ENCODE measurements at regions not wholly inside any gene's neighbourhood (a gene's known extent, or its start where the extent isn't known, plus 50 kb on each side); places are given as distances from the start of the nearest gene placed in this dataset.
"Not testable (repeated sequence)": the region's sequence is repeated elsewhere in the genome, so short reads cannot be mapped to it uniquely, and the experiment has no call there.

GRCh38 chr17:34012709-34013375 lies 242.2 kb upstream of the CCL2 start:
- DNase-seq (ENCODE audit: low spot score): no peak

- DNase-seq (ENCODE audit: low spot score): no peak
These were observed 239.8 kb upstream of the CCL2 start for GRCh38 chr17:34015253-34015652.

GRCh38 chr17:34024386-34024785 lies 230.7 kb upstream of the CCL2 start:
- DNase-seq (ENCODE audit: low spot score): no peak

GRCh38 chr17:34024806-34025551 lies 230.1 kb upstream of the CCL2 start:
- DNase-seq (ENCODE audit: low spot score): no peak

- not testable (repeated sequence) for DNase-seq (ENCODE audit: low spot score)
These were observed 224.5 kb upstream of the CCL2 start for GRCh38 chr17:34030601-34031000.

GRCh38 chr17:34032305-34032704 lies 222.8 kb upstream of the CCL2 start:
- not testable (repeated sequence) for DNase-seq (ENCODE audit: low spot score)

- not testable (repeated sequence) for DNase-seq (ENCODE audit: low spot score)
These were observed 216.3 kb upstream of the CCL2 start for GRCh38 chr17:34038786-34039185.

GRCh38 chr17:34039213-34039612 lies 215.9 kb upstream of the CCL2 start:
- DNase-seq (ENCODE audit: low spot score): not testable (repeated sequence)

GRCh38 chr17:34039759-34040555 lies 215.1 kb upstream of the CCL2 start:
- DNase-seq (ENCODE audit: low spot score): not testable (repeated sequence)

GRCh38 chr17:34045990-34046389 lies 209.1 kb upstream of the CCL2 start:
- no peak for DNase-seq (ENCODE audit: low spot score)

- no peak for DNase-seq (ENCODE audit: low spot score)
These were observed 204.0 kb upstream of the CCL2 start for GRCh38 chr17:34051046-34051445.

- no peak for DNase-seq (ENCODE audit: low spot score)
These were observed 200.6 kb upstream of the CCL2 start for GRCh38 chr17:34054495-34054894.

- no peak for DNase-seq (ENCODE audit: low spot score)
These were observed 199.5 kb upstream of the CCL2 start for GRCh38 chr17:34055606-34056005.

GRCh38 chr17:34059423-34060220 lies 195.5 kb upstream of the CCL2 start:
- no peak for DNase-seq (ENCODE audit: low spot score)

GRCh38 chr17:34066528-34066927 lies 188.6 kb upstream of the CCL2 start:
- no peak for DNase-seq (ENCODE audit: low spot score)

- DNase-seq (ENCODE audit: low spot score): no peak
These were observed 188.1 kb upstream of the CCL2 start for GRCh38 chr17:34067011-34067410.

GRCh38 chr17:34068571-34068970 lies 186.5 kb upstream of the CCL2 start:
- peak; percentile 50 for DNase-seq (ENCODE audit: low spot score)

- no peak for DNase-seq (ENCODE audit: low spot score)
These were observed 184.4 kb upstream of the CCL2 start for GRCh38 chr17:34070712-34071111.

GRCh38 chr17:34071886-34072420 lies 183.1 kb upstream of the CCL2 start:
- no peak for DNase-seq (ENCODE audit: low spot score)

GRCh38 chr17:34075076-34075475 lies 180.0 kb upstream of the CCL2 start:
- DNase-seq (ENCODE audit: low spot score): no peak

- no peak for DNase-seq (ENCODE audit: low spot score)
These were observed 178.1 kb upstream of the CCL2 start for GRCh38 chr17:34076743-34077631.

Measured in globus pallidus (tissue), 1 donor.